Right lobe of liver (tissue), 6 donors: ENCODE measurements at regions not wholly inside any gene's neighbourhood (a gene's known extent, or its start where the extent isn't known, plus 50 kb on each side); places are given as distances from the start of the nearest gene placed in this dataset.

Experiments used
- ATAC-seq, 4 donors: fragments of 200-7000 bp; cut with Tn5 transposase; one replicate each; pipeline ENCODE4 v1.9.1; 2020; ENCODE audit warnings: mild to moderate bottlenecking in 4 of 4, moderate library complexity in 4 of 4
- DNase-seq, 3 donors: peaks; one replicate each; pipeline ENCODE4 v3.0.0-alpha.2; 2020
- H3K27ac ChIP-seq, 3 donors: fragments of 200-600 bp; one replicate each; pipeline ENCODE4 v1.8.0; 2022
- H3K27me3 ChIP-seq, 2 donors: fragments of 200-600 bp; one replicate each; pipeline ENCODE4 v1.8.0; 2022
- H3K36me3 ChIP-seq, 4 donors: fragments of 200-600 bp; sonication (generic) in 1 of 4; one replicate each; pipeline versions ENCODE4 v1.5.1 to v1.8.0; 2017 to 2022; ENCODE audit warnings: control low read depth in 1 of 4
- H3K4me1 ChIP-seq, 4 donors: fragments of 200-600 bp; sonication (generic) in 1 of 4; one replicate each; pipeline versions ENCODE4 v1.5.1 to v1.8.0; 2017 to 2022; ENCODE audit warnings: control low read depth in 1 of 4
- H3K4me3 ChIP-seq, 3 donors: fragments of 200-600 bp; one replicate each; pipeline ENCODE4 v1.8.0; 2022
- H3K9me3 ChIP-seq, 4 donors: fragments of 200-600 bp; sonication (generic) in 1 of 4; one replicate each; pipeline versions ENCODE4 v1.5.1 to v1.8.0; 2017 to 2022; ENCODE audit warnings: control low read depth in 1 of 4
- POLR2A ChIP-seq: fragments of 450-650 bp; IDR thresholded peaks from one replicate; pipeline ENCODE4 v1.6.1; 2017; ENCODE audit warnings: antibody characterized with exemption, mild to moderate bottlenecking
- WGBS: methylation state at CpG from one replicate; pipeline ENCODE4 v1.1.6; 2018; ENCODE audit warnings: low coverage, low lambda C conversion rate; ENCODE audit not compliant: insufficient coverage; ENCODE audit errors: missing lambda C conversion rate; 5-methylcytosine and 5-hydroxymethylcytosine counted together
- intact Hi-C, 2 donors: fragments of 100-400 bp; cut with DNase I; formaldehyde crosslinking; loops; one replicate each; pipeline versions ENCODE4 v1.11.2 to v1.14.1; 2022
- TF ChIP-seq, protein P1 (sequence below), 4 donors: fragments of 200-600 bp in 3 of 4; fragments of 450-650 bp in 1 of 4; IDR thresholded peaks; one replicate each; pipeline versions ENCODE4 v1.5.1 to v1.8.0; 2016 to 2022; ENCODE audit warnings: antibody characterized with exemption in 4 of 4, mild to moderate bottlenecking in 2 of 4
- donor health status: DM: no; HTN: yes; CAD: no.
- donor health status: DM: no; HTN: no; CAD: no.
- donor health status: DM: no; HTN: no; CAD: no.
- donor health status: DM: no; HTN: yes; CAD: no.
- donor health status: DM: no; HTN: yes; CAD: no.

DNA sequence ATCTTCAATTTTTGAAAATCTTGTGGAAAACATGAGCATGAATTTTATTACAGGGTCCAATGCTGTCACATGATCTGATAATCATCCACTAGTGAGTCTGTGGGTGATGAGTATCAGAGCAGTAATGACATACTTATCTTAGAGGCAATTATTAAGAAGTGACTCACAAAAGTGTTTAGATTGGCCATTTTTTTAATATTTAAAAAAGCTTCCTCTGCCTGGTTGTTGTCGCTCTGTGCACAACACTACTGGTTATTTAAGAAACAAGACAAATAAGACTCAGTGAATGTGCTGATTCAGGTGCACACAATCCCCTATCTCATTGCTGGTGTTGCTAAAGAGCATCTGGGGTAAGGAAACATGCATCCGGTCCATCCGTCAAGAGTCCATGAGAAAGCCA is 665.8 kb upstream of the ZEB2 start:
- H3K27ac ChIP-seq = no peak overlapping the region
- no peak for ATAC-seq
- intact Hi-C loops = no loop called here

DNA sequence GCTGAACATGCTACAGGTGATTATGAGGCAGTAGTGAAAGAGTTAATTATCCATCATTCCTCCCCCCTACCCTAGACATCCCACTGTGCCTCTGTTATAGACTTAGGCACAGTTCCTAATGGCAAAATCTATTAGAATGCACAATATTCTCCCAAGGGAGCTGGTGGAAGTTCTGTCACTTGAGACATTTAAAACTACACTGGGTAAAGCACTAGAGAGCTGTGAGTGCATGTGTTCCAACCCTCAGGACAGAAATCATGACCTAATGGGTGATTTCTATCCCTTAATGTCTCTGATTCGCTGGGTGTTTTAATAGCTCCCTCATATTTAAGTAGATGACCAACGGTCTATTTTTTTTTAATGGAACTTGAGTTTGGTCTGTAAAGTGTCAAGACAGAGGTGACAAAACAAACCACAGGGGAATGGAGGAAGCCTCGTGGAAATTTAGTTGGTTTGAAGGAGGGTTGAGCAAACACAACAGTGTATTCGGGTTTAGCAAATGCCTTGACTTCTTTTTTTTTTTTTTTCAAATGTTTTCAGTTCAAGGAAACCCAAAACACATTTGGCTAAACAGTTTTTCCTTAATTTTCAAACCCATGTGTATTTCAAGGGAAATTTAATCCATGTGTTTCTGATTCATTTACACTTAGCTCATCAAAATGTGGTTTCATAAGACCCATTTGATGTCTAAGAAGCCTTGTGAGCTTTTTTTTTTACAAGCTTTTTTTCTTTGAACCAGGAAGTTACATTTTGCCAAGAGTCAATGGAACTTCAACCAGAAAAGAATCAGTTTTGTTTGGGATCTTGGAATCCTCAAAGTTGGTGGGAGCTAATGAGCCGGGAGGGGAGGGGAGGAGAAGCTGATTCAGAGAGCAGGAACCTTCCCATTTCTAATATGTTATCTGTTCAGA is 665.1 kb upstream of the ZEB2 start:
- no peaks in the 10 kb centered on the region for H3K36me3 ChIP-seq
- intact Hi-C loops = no loop called here
- H3K27ac ChIP-seq = no peak overlapping the region
- WGBS = 40% methylated on average over 5 of the region's 5 CpGs
- no peaks in the 10 kb centered on the region for H3K4me1 ChIP-seq
- no peak for DNase-seq
- H3K27me3 ChIP-seq = no peaks in the 10 kb centered on the region
- no peak for ATAC-seq
- TF ChIP-seq, protein P1, sequence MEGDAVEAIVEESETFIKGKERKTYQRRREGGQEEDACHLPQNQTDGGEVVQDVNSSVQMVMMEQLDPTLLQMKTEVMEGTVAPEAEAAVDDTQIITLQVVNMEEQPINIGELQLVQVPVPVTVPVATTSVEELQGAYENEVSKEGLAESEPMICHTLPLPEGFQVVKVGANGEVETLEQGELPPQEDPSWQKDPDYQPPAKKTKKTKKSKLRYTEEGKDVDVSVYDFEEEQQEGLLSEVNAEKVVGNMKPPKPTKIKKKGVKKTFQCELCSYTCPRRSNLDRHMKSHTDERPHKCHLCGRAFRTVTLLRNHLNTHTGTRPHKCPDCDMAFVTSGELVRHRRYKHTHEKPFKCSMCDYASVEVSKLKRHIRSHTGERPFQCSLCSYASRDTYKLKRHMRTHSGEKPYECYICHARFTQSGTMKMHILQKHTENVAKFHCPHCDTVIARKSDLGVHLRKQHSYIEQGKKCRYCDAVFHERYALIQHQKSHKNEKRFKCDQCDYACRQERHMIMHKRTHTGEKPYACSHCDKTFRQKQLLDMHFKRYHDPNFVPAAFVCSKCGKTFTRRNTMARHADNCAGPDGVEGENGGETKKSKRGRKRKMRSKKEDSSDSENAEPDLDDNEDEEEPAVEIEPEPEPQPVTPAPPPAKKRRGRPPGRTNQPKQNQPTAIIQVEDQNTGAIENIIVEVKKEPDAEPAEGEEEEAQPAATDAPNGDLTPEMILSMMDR (IDR thresholded peaks at IDR 0.05) = no peak
- no peak for TF ChIP-seq POLR2A
- H3K4me3 ChIP-seq = no peak overlapping the region
- no peaks in the 10 kb centered on the region for H3K9me3 ChIP-seq

More for the DNA sequence above, 665.8 kb upstream of the ZEB2 start:
- Histone ChIP-seq H3K36me3 (no peaks in the 10 kb centered on the region), H3K4me1 (no peaks in the 10 kb centered on the region), H3K27me3 (no peaks in the 10 kb centered on the region), H3K4me3 (no peak overlapping the region), H3K9me3 (no peaks in the 10 kb centered on the region)
- no peak for DNase-seq
- TF ChIP-seq, protein P1 (IDR thresholded peaks at IDR 0.05) = no peak
- no peak for TF ChIP-seq POLR2A
- 83% methylated on average over 3 of the region's 3 CpGs for WGBS

DNA sequence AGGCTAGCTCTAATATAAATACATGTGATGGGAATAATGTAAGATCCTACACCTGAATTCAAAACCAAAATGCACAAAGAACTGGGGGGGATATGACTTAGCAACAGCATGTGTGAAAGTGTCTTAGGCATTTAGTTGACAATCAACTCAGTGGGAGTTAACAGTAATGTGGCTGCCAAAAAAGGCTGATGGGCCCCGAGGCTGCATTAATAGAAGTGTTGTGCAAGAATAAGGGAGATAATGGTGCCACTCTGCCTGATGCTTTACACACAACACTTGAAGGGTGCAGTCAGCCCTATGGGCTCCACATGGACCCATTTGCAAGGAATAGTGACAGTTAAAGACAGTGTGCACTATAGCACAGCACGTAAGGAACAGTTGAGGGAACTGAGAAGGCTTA is 649.4 kb upstream of the ZEB2 start:
- DNase-seq (no peak), ATAC-seq (no peak)
- no peaks in the 10 kb centered on the region for H3K4me1 ChIP-seq
- 62% methylated on average over 2 of the region's 2 CpGs for WGBS
- intact Hi-C loops = no loop called here
- no peaks in the 10 kb centered on the region for H3K36me3 ChIP-seq
- H3K9me3 ChIP-seq = no peaks in the 10 kb centered on the region
- TF ChIP-seq, protein P1 (IDR thresholded peaks at IDR 0.05) = no peak
- no peak for TF ChIP-seq POLR2A
- H3K4me3 ChIP-seq = no peak overlapping the region
- no peak overlapping the region for H3K27ac ChIP-seq
- no peaks in the 10 kb centered on the region for H3K27me3 ChIP-seq

- ATAC-seq (no peak), DNase-seq (no peak)
- TF ChIP-seq POLR2A = no peak
- TF ChIP-seq, protein P1 (IDR thresholded peaks at IDR 0.05) = no peak
- Histone ChIP-seq H3K36me3 (no peaks in the 10 kb centered on the region), H3K9me3 (no peaks in the 10 kb centered on the region), H3K27ac (no peak overlapping the region), H3K4me1 (no peaks in the 10 kb centered on the region), H3K27me3 (no peaks in the 10 kb centered on the region), H3K4me3 (no peak overlapping the region)
- intact Hi-C loops = no loop called here
- 78% methylated on average over 5 of the region's 5 CpGs for WGBS
Observed at GRCh38 chr2:145168091-145168490, 648.2 kb upstream of the ZEB2 start.
